ENCODE measurements at regions not wholly inside any gene's neighbourhood (a gene's known extent, or its start where the extent isn't known, plus 50 kb on each side); places are given as distances from the start of the nearest gene placed in this dataset.
A peak's percentile ranks its signal among the peaks of the same experiment; 100 is the strongest.
"Not testable (repeated sequence)": the region's sequence is repeated elsewhere in the genome, so short reads cannot be mapped to it uniquely, and the experiment has no call there.

- no peak for DNase-seq
These were observed 598.1 kb downstream of the SH2D4B start for GRCh38 chr10:81135851-81136250.

GRCh38 chr10:81136261-81136660 lies 598.6 kb downstream of the SH2D4B start:
- no peak for DNase-seq

DNA sequence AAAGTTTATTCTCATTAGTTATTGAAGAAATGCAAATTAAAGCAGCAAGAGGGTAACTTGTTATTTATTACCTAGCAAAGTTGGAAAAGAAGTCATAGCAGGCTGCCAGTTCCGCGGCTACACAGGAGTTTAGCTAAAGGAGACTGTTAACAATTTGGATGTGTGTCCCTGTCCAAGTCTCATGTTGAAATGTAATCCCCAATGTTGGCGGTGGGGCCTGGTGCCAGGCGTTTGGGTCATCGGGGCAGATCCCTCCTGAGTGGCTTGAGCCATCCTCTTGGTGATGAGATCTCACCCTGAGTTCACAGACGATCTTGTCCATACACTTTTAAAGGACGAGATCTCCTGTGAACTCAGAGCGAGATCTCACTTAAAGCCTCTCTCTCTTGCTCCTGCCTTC lies 608.3 kb downstream of the SH2D4B start:
- no peak for DNase-seq

DNA sequence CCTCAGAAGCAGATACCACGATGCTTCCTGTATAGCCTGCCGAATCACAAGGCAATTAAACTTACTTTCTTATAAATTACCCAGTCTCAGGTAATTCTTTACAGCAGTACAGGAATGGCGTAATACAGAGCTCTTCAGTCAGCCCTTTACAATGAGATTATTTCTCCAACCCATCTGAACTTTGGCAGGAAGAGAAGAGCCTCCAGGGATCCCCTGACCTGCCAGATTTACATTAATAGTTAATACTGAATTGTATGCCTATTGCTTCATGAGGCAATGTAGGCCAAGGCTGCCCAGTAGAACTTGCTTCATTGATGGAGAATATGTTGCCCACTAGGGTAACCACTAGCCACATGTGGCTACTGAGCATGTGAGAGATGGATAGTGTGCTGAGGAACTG lies 608.7 kb downstream of the SH2D4B start:
- DNase-seq: no peak

DNA sequence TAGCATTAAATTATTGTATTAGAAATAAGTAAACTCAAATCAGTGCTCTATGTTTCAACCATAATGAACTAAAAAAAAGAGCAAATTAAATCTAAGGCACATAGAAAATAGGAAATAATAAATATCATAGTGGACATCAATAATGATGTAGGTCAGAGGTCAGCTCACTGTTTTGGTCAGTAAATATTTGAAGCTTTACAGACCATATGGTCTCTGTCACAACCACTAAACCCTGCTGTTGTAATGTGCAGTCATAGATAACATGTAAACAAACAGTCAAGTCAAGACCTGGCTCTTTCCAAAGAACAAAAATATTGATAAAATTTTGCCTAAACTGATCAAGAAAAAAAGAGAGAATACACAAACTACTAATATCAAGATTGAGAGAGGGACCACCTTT lies 615.0 kb downstream of the SH2D4B start:
- DNase-seq: no peak

DNA sequence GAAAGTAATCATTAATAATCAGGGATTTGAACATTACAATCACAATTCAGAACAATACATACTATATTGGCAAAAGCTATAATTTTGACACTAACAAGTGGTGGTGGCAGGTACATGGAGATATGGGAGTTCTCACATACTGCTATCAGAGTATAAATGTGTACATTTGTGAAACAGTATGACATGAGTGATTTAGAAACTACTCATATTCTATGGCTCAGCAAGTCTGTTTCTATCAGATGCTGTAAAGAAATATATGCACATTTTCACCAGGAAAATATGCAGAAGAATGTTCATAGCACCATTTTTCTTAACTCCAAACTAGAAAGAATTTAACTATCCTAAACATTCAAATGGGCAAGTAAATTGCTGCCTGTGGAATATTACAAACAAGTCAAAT lies 620.0 kb downstream of the SH2D4B start:
- DNase-seq: no peak

- DNase-seq: no peak
These were observed 640.0 kb downstream of the SH2D4B start for GRCh38 chr10:81177651-81178244.

DNA sequence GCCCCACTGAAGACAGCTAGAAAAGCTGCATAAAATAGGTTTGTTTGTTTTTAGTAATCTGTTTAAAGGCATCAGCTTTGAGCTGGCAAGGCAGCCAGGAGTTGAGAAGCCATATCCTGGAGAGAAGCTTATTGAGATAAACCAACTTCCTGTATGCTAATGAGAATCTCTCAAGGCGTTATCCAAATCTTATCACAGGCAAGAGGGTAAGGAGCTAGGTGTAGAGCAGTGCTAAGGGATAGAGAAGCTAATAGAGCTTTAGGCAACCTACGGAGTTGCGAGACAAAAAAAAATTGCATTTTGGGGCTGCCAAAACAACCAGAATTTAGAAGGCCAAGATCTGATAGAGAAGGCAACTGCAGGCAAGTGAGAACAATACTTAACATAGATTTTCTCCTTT lies 641.6 kb downstream of the SH2D4B start:
- DNase-seq: no peak

- DNase-seq: peak in 1 of 2 donors; percentile 1
These were observed 642.2 kb downstream of the SH2D4B start for GRCh38 chr10:81179805-81180452.

DNA sequence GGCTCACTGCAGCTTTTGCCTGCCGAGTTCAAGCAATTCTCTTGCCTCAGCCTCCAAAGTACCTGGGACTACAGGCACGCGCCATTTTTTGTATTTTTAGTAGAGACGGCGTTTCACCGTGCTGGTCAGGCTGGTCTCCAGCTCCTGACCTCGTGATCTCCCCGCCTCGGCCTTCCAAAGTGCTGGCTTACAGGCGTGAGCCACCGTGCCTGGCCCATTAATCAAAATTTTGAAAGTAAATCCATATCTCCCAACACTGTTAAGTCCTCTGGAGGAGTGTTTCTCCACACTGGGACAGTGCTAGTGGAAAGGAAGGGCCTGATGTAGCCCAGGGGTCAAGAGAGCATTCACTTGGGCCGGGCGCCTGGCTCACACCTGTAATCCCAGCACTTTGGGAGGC lies 644.6 kb downstream of the SH2D4B start:
- DNase-seq: no peak

- no peak for DNase-seq
These were observed 654.6 kb downstream of the SH2D4B start for GRCh38 chr10:81192221-81192788.

DNA sequence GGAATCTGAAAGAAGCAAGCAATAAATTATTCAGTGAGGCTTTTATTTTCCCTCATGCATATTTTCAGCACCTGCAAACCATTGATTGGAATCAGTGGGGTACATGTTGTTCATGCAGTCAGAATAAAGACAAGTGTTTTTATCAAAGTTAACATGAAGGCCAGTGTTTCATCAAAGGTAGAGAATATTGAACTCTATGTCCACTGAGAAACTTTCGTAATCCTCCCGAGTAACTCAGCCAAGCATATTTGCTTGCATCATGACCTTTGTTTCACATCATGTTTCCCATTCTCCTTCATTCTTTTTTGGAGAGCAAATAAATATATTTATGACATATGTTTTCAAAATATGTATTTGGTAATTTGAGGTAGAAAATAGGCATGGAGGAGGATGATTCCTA lies 663.1 kb downstream of the SH2D4B start:
- DNase-seq: no peak

DNA sequence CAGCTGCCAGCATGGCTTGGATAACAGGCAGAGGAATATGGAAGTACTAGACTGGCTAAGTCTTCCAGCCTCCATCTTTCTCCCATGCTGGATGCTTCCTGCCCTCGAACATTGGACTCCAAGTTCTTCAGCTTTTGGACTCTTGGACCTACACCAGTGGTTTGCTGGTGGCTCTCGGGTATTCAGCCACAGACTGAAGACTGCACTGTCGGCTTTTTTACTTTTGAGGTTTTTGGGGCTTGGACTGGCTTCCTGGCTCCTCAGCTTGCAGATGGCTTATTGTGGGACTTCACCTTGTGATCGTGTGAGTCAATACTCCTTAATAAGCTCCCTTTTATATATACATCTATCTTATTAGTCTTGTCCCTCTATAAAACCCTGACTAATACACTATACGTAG lies 667.6 kb upstream of the NRG3 start:
- not testable (repeated sequence) for DNase-seq

DNA sequence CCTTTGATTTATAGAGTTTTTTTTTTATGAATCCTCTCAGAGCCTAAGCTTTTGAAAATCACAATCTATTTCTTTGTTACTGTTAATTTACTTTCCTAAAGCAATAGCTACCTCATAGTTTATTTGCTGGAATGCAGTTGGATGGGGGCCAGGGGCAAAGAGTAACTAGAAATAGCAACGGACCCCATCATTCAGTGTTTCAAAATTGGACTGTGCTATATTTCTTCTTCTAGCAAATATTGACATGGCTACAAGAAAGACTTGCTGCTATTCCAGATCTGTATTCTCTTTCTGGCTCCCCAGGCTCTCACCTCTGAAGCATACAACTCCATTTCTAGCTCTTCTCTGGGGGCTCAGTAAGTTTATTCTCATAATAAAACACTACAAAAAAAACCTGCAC lies 661.6 kb upstream of the NRG3 start:
- no peak for DNase-seq

DNA sequence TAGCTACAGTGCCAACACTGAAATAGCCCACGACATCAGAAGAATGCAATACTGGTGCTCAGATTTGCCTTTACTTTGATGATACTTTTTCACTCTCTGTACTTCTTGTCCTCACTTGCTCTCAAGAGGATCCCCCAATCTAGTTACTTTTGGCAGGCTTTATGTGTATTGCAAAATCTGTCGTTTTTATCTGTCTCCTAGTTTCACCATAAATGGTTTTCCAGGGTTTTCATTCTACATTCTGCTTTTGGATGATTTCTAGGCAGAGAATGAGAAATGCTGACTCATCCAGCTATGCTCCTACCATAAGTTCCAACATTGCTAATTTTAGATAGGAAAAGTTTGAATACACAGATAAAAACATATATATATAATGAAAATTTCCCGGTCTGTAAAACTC lies 659.5 kb upstream of the NRG3 start:
- DNase-seq: no peak

DNA sequence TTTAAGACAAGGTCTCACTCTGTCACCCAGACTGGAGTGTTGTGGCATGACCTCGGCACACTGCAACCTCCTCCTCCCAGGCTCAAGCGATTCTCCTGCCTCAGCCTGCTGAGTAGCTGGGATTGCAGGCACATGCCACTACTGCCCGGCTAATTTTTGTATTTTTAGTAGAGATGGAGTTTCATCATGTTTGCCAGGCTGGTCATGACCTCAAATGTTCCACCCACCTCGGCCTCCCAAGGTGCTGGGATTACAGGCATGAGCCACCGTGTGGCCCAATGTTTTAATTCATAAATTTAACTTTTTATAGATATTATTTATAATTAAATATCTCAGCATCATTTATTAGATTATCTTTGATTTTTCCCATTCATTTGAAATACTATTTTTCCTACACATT lies 658.0 kb upstream of the NRG3 start:
- no peak for DNase-seq

GRCh38 chr10:81218307-81218706 lies 656.7 kb upstream of the NRG3 start:
- no peak for DNase-seq

- DNase-seq: no peak
These were observed 655.2 kb upstream of the NRG3 start for GRCh38 chr10:81219758-81220157.

DNA sequence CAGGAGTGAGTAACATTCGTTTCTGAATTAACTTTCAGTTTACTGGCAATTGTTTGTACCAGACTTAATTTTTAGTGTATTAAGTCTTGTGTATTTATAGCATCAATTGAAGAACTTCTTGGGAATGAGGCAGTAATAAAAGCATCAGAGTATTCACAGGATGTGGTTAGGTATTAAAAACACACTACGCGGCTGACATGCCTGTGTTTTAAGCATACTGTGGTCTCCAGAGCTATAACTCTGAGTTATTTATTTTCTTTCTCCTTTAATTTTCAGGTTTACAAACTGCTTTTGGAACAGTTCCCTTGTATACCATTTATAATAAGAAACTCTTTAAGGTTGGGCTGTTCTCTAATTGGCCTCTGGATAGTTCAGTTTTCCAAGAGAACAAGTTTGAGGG lies 626.1 kb upstream of the NRG3 start:
- no peak for DNase-seq

- no peak for DNase-seq
These were observed 623.4 kb upstream of the NRG3 start for GRCh38 chr10:81251457-81252115.

- DNase-seq: not testable (repeated sequence)
These were observed 610.0 kb upstream of the NRG3 start for GRCh38 chr10:81264991-81265390.

- no peak for DNase-seq
These were observed 604.9 kb upstream of the NRG3 start for GRCh38 chr10:81270051-81270450.

GRCh38 chr10:81280497-81281479 lies 594.2 kb upstream of the NRG3 start:
- no peak for DNase-seq

All from stimulated activated CD4-positive, alpha-beta T cell treated with anti-CD3 and anti-CD28 coated beads, Interleukin-2, amount 100 ng/mL, for 24 hours (primary cell).